WTC11 (cell line): ENCODE measurements at regions not wholly inside any gene's neighbourhood (a gene's known extent, or its start where the extent isn't known, plus 50 kb on each side); places are given as distances from the start of the nearest gene placed in this dataset.

Source experiments
- ATAC-seq: fragments of 200-7000 bp; cut with Tn5 transposase; 2 replicates; pipeline ENCODE4 v1.10.0; 2021; ENCODE audit warnings: mild to moderate bottlenecking, moderate library complexity
- CTCF ChIA-PET: fragments of 300-600 bp; sonication (Branson Sonifier 250); formaldehyde crosslinking; loops from one replicate; lab custom pipeline; 2021; ENCODE audit warnings: antibody characterized with exemption; lab: Charles Lee
- POLR2A ChIA-PET: fragments of 350-600 bp; sonication (Branson Sonifier 250); formaldehyde crosslinking; loops from one replicate; lab custom pipeline; 2021; ENCODE audit warnings: antibody characterized with exemption; lab: Charles Lee
- DNase-seq: peaks from one replicate; pipeline ENCODE4 v3.0.0; 2021; ENCODE audit warnings: low spot score
- H3K27ac Mint-ChIP-seq: 2 replicates; pipeline ENCODE4 v1.8.0; 2021; ENCODE audit warnings: mixed read lengths
- H3K27me3 Mint-ChIP-seq: 2 replicates; pipeline ENCODE4 v1.8.0; 2021; ENCODE audit warnings: low read depth, mild to moderate bottlenecking, moderate library complexity, mixed read lengths
- H3K36me3 Mint-ChIP-seq: 2 replicates; pipeline ENCODE4 v1.8.0; 2021; ENCODE audit warnings: mixed read lengths
- H3K4me1 Mint-ChIP-seq: 2 replicates; pipeline ENCODE4 v1.8.0; 2022; ENCODE audit warnings: mixed read lengths
- H3K4me3 Mint-ChIP-seq: 2 replicates; pipeline ENCODE4 v1.8.0; 2021; ENCODE audit warnings: mild to moderate bottlenecking, moderate library complexity, mixed read lengths
- H3K9me3 Mint-ChIP-seq: 2 replicates; pipeline ENCODE4 v1.8.0; 2021; ENCODE audit warnings: mixed read lengths
- AFF4 ChIP-seq: sonication (generic); formaldehyde crosslinking; IDR thresholded peaks from 2 replicates; pipeline ENCODE4 v1.8.1; 2023; ENCODE audit warnings: mild to moderate bottlenecking, missing genetic modification reagents, borderline replicate concordance
- ATF1 ChIP-seq: sonication (generic); formaldehyde crosslinking; IDR thresholded peaks from 2 replicates; pipeline ENCODE4 v1.8.1; 2023; ENCODE audit warnings: mild to moderate bottlenecking, moderate library complexity, missing genetic modification reagents
- ATF3 ChIP-seq: sonication (generic); formaldehyde crosslinking; conservative IDR thresholded peaks from 2 replicates; pipeline ENCODE4 v1.8.1; 2022; ENCODE audit warnings: mild to moderate bottlenecking, missing genetic modification reagents
- CBFB ChIP-seq: sonication (generic); formaldehyde crosslinking; IDR thresholded peaks from 2 replicates; pipeline ENCODE4 v1.8.1; 2022; ENCODE audit warnings: mild to moderate bottlenecking, low read depth, missing genetic modification reagents
- ESRRA ChIP-seq: sonication (generic); formaldehyde crosslinking; IDR thresholded peaks from 2 replicates; pipeline ENCODE4 v1.8.1; 2022; ENCODE audit warnings: mild to moderate bottlenecking, missing genetic modification reagents, borderline replicate concordance
- GABPB1 ChIP-seq: sonication (generic); formaldehyde crosslinking; IDR thresholded peaks from 2 replicates; pipeline ENCODE4 v1.8.1; 2023; ENCODE audit warnings: mild to moderate bottlenecking, missing genetic modification reagents
- GTF2I ChIP-seq: fragments of 250-450 bp; sonication (Bioruptor Pico); conservative IDR thresholded peaks from 2 replicates; pipeline ENCODE4 v1.4.0; 2021; ENCODE audit warnings: mild to moderate bottlenecking
- HMGA2 ChIP-seq: fragments of 250-450 bp; sonication (Bioruptor Pico); IDR thresholded peaks from 2 replicates; pipeline ENCODE4 v1.4.0; 2021; ENCODE audit warnings: mild to moderate bottlenecking, moderate library complexity
- IRF1 ChIP-seq: sonication (generic); formaldehyde crosslinking; IDR thresholded peaks from 2 replicates; pipeline ENCODE4 v1.8.0; 2023; ENCODE audit warnings: missing genetic modification reagents
- IRF2 ChIP-seq: sonication (generic); formaldehyde crosslinking; IDR thresholded peaks from 2 replicates; pipeline ENCODE4 v1.8.0; 2022; ENCODE audit warnings: low read depth, missing genetic modification reagents, borderline replicate concordance
- MAX ChIP-seq: sonication (generic); formaldehyde crosslinking; IDR thresholded peaks from 2 replicates; pipeline ENCODE4 v1.8.0; 2022; ENCODE audit warnings: mild to moderate bottlenecking, missing genetic modification reagents
- MXD4 ChIP-seq: fragments of 250-450 bp; sonication (Bioruptor Pico); IDR thresholded peaks from 2 replicates; pipeline ENCODE4 v1.8.0; 2021; ENCODE audit warnings: mild to moderate bottlenecking, moderate library complexity, borderline replicate concordance
- NFATC4 ChIP-seq: fragments of 250-450 bp; sonication (Bioruptor Pico); IDR thresholded peaks from 2 replicates; pipeline ENCODE4 v1.9.0; 2021; ENCODE audit warnings: mild to moderate bottlenecking
- NFYB ChIP-seq: sonication (generic); formaldehyde crosslinking; conservative IDR thresholded peaks from 2 replicates; pipeline ENCODE4 v1.8.0; 2022; ENCODE audit warnings: low read depth, missing genetic modification reagents
- NR3C1 ChIP-seq: sonication (generic); formaldehyde crosslinking; conservative IDR thresholded peaks from 2 replicates; pipeline ENCODE4 v1.8.1; 2023; ENCODE audit warnings: low read depth, mild to moderate bottlenecking, missing genetic modification reagents
- RORB ChIP-seq: fragments of 250-450 bp; sonication (Bioruptor Pico); IDR thresholded peaks from 2 replicates; pipeline ENCODE4 v1.9.0; 2021; ENCODE audit warnings: mild to moderate bottlenecking
- SOX15 ChIP-seq: fragments of 250-450 bp; sonication (Bioruptor Pico); IDR thresholded peaks from 2 replicates; pipeline ENCODE4 v1.9.0; 2021; ENCODE audit warnings: mild to moderate bottlenecking
- TEAD4 ChIP-seq: sonication (generic); formaldehyde crosslinking; IDR thresholded peaks from 2 replicates; pipeline ENCODE4 v1.8.0; 2022; ENCODE audit warnings: mild to moderate bottlenecking, missing genetic modification reagents
- USF1 ChIP-seq: sonication (generic); formaldehyde crosslinking; IDR thresholded peaks from 2 replicates; pipeline ENCODE4 v1.8.0; 2022; ENCODE audit warnings: mild to moderate bottlenecking, missing genetic modification reagents
- ZBTB21 ChIP-seq: sonication (generic); formaldehyde crosslinking; IDR thresholded peaks from 2 replicates; pipeline ENCODE4 v1.8.1; 2023; ENCODE audit warnings: mild to moderate bottlenecking, missing genetic modification reagents, borderline replicate concordance
- ZNF121 ChIP-seq: sonication (generic); formaldehyde crosslinking; IDR thresholded peaks from 2 replicates; pipeline ENCODE4 v1.8.0; 2023; ENCODE audit warnings: missing genetic modification reagents
- ZNF138 ChIP-seq: sonication (generic); formaldehyde crosslinking; conservative IDR thresholded peaks from 2 replicates; pipeline ENCODE4 v1.8.1; 2022; ENCODE audit warnings: mild to moderate bottlenecking, moderate library complexity, missing genetic modification reagents
- ZNF219 ChIP-seq: sonication (generic); formaldehyde crosslinking; IDR thresholded peaks from 2 replicates; pipeline ENCODE4 v1.8.0; 2023; ENCODE audit warnings: missing genetic modification reagents, mild to moderate bottlenecking, borderline replicate concordance
- ZNF317 ChIP-seq: sonication (generic); formaldehyde crosslinking; IDR thresholded peaks from 2 replicates; pipeline ENCODE4 v1.8.1; 2023; ENCODE audit warnings: low read depth, mild to moderate bottlenecking, moderate library complexity, missing genetic modification reagents, borderline replicate concordance
- ZNF416 ChIP-seq: fragments of 250-450 bp; sonication (Bioruptor Pico); IDR thresholded peaks from 2 replicates; pipeline ENCODE4 v1.9.0; 2021; ENCODE audit warnings: mild to moderate bottlenecking, inconsistent platforms
- ZNF423 ChIP-seq: fragments of 250-450 bp; sonication (Bioruptor Pico); IDR thresholded peaks from 2 replicates; pipeline ENCODE4 v2.1.2; 2022; ENCODE audit warnings: mild to moderate bottlenecking, moderate library complexity

GRCh38 chr20:24787621-24788020 lies 161.4 kb upstream of the CST7 start (continued):
- TF ChIP-seq AFF4 (CRISPR knock-in tag) (no peak), ZNF416 (CRISPR knock-in tag) (no peak), ZNF423 (CRISPR knock-in tag) (no peak), MAX (CRISPR knock-in tag) (no peak), MXD4 (CRISPR knock-in tag) (no peak), ESRRA (no peak)
- TF ChIP-seq, all 79 proteins: peak for 0

GRCh38 chr20:24789877-24790276 lies 159.2 kb upstream of the CST7 start:
- H3K9me3 Mint-ChIP-seq = no peaks in the 10 kb centered on the region
- ChIA-PET POLR2A (no interaction called here), CTCF (interaction anchor here (0.7 to 1.5 kb wide), 5 partner anchors 9 to 341 kb away, joined by 3 to 11 read pairs (median 5); no protein-coding TSS in a partner anchor)
- TF ChIP-seq NR3C1 (CRISPR knock-in tag) = no peak
- no peak for TF ChIP-seq GTF2I
- no peak for TF ChIP-seq SOX15
- TF ChIP-seq ZNF121 = no peak
- no peak for TF ChIP-seq IRF1 (CRISPR knock-in tag)
- no peak for TF ChIP-seq ZNF219
- no peak for TF ChIP-seq ZBTB21
- no peak for TF ChIP-seq CBFB (CRISPR knock-in tag)
- TF ChIP-seq RORB (CRISPR knock-in tag) = no peak
- no peak for TF ChIP-seq ZNF317
- TF ChIP-seq USF1 (CRISPR knock-in tag) = no peak
- TF ChIP-seq ZNF138 (CRISPR knock-in tag) = no peak
- no peak for TF ChIP-seq ATF3
- no peak for TF ChIP-seq GABPB1 (CRISPR knock-in tag)
- no peak for TF ChIP-seq NFATC4 (CRISPR knock-in tag)
- no peak for TF ChIP-seq NFYB
- TF ChIP-seq ATF1 (CRISPR knock-in tag) = no peak
- no peak for TF ChIP-seq HMGA2 (CRISPR knock-in tag)
- no peak for TF ChIP-seq TEAD4 (CRISPR knock-in tag)
- no peak for TF ChIP-seq IRF2 (CRISPR knock-in tag)
- H3K36me3 Mint-ChIP-seq = no peaks in the 10 kb centered on the region
- H3K27ac Mint-ChIP-seq = no peak overlapping the region
- no peak for ATAC-seq
- no peak for DNase-seq
- H3K27me3 Mint-ChIP-seq = no peaks in the 10 kb centered on the region; the same call in 1 of the 2 replicates
- H3K4me3 Mint-ChIP-seq = no peak overlapping the region
- peaks cover 12% of the 10 kb centered on the region for H3K4me1 Mint-ChIP-seq
